ENCODE measurements at regions not wholly inside any gene's neighbourhood (a gene's known extent, or its start where the extent isn't known, plus 50 kb on each side); places are given as distances from the start of the nearest gene placed in this dataset.

GRCh38 chr17:33398386-33398785 lies 105.3 kb upstream of the ASIC2 start:
- DNase-seq (no peak), ATAC-seq (no peak)
- intact Hi-C loops (cut with DNase I, micrococcal nuclease), result no loop called here

- DNase-seq (no peak), ATAC-seq (no peak)
- intact Hi-C loops (cut with DNase I, micrococcal nuclease), result no loop called here
Measured at GRCh38 chr17:33401249-33401648, 108.2 kb upstream of the ASIC2 start.

- intact Hi-C loops (cut with DNase I, micrococcal nuclease), result no loop called here
- ATAC-seq, result no peak
- no peak for DNase-seq
Measured at GRCh38 chr17:33403194-33403593, 110.1 kb upstream of the ASIC2 start.

GRCh38 chr17:33404070-33404819 lies 111.2 kb upstream of the ASIC2 start:
- ATAC-seq (no peak), DNase-seq (no peak)
- intact Hi-C loops (cut with DNase I, micrococcal nuclease), result no loop called here

- no peak for ATAC-seq
- DNase-seq, result no peak
- intact Hi-C loops (cut with DNase I, micrococcal nuclease), result no loop called here
Measured at GRCh38 chr17:33416131-33416530, 123.0 kb upstream of the ASIC2 start.

GRCh38 chr17:33421933-33422332 lies 128.8 kb upstream of the ASIC2 start:
- no peak for ATAC-seq
- DNase-seq, result no peak

GRCh38 chr17:33433581-33433980 lies 140.5 kb upstream of the ASIC2 start:
- ATAC-seq (no peak), DNase-seq (no peak)
- intact Hi-C loops (cut with DNase I, micrococcal nuclease), result no loop called here

More at GRCh38 chr17:33421933-33422332, 128.8 kb upstream of the ASIC2 start:
- intact Hi-C loops (cut with DNase I, micrococcal nuclease), result no loop called here

- intact Hi-C loops (cut with DNase I, micrococcal nuclease), result no loop called here
- DNase-seq (no peak), ATAC-seq (no peak)
Measured at GRCh38 chr17:33434841-33435240, 141.7 kb upstream of the ASIC2 start.

GRCh38 chr17:33435721-33436301 lies 142.7 kb upstream of the ASIC2 start:
- intact Hi-C loops (cut with DNase I, micrococcal nuclease), result no loop called here
- DNase-seq (no peak), ATAC-seq (no peak)

- no peak for ATAC-seq
- intact Hi-C loops (cut with DNase I, micrococcal nuclease), result no loop called here
- no peak for DNase-seq
Measured at GRCh38 chr17:33436321-33436720, 143.2 kb upstream of the ASIC2 start.

GRCh38 chr17:33438139-33438538 lies 145.0 kb upstream of the ASIC2 start:
- intact Hi-C loops (cut with DNase I, micrococcal nuclease), result no loop called here
- DNase-seq (no peak), ATAC-seq (no peak)

- DNase-seq (no peak), ATAC-seq (no peak)
- intact Hi-C loops (cut with DNase I, micrococcal nuclease), result no loop called here
Measured at GRCh38 chr17:33438578-33438977, 145.5 kb upstream of the ASIC2 start.

GRCh38 chr17:33442320-33442719 lies 149.2 kb upstream of the ASIC2 start:
- ATAC-seq (no peak), DNase-seq (no peak)

GRCh38 chr17:33444731-33445130 lies 151.6 kb upstream of the ASIC2 start:
- intact Hi-C loops (cut with DNase I, micrococcal nuclease), result no loop called here
- DNase-seq, result no peak
- ATAC-seq, result no peak

More at GRCh38 chr17:33442320-33442719, 149.2 kb upstream of the ASIC2 start:
- intact Hi-C loops (cut with DNase I, micrococcal nuclease), result no loop called here

GRCh38 chr17:33447090-33447489 lies 154.0 kb upstream of the ASIC2 start:
- DNase-seq, result no peak
- intact Hi-C loops (cut with DNase I, micrococcal nuclease), result no loop called here
- ATAC-seq, result no peak

GRCh38 chr17:33451221-33451620 lies 158.1 kb upstream of the ASIC2 start:
- DNase-seq (no peak), ATAC-seq (no peak)
- intact Hi-C loops (cut with DNase I, micrococcal nuclease), result no loop called here

- DNase-seq (no peak), ATAC-seq (no peak)
Measured at GRCh38 chr17:33457477-33457876, 164.4 kb upstream of the ASIC2 start.

GRCh38 chr17:33459078-33459940 lies 166.2 kb upstream of the ASIC2 start:
- ATAC-seq (no peak), DNase-seq (no peak)
- intact Hi-C loops (cut with DNase I, micrococcal nuclease), result loop anchor here in 1 of 2 donors (5.0 kb wide), 1 partner anchor 352 kb away; no protein-coding TSS in a partner anchor

More at GRCh38 chr17:33457477-33457876, 164.4 kb upstream of the ASIC2 start:
- intact Hi-C loops (cut with DNase I, micrococcal nuclease), result loop anchor here in 1 of 2 donors (5.0 kb wide), 1 partner anchor 350 kb away; no protein-coding TSS in a partner anchor

GRCh38 chr17:33460781-33461450 lies 167.8 kb upstream of the ASIC2 start:
- no peak for DNase-seq
- intact Hi-C loops (cut with DNase I, micrococcal nuclease), result no loop called here
- ATAC-seq, result no peak
